LHCN-M2 (cell line): ENCODE measurements at regions not wholly inside any gene's neighbourhood (a gene's known extent, or its start where the extent isn't known, plus 50 kb on each side); places are given as distances from the start of the nearest gene placed in this dataset.
A peak's percentile ranks its signal among the peaks of the same experiment; 100 is the strongest.

ENCODE experiments used
- DNase-seq: peaks from one replicate; pipeline ENCODE4 v3.0.0-alpha.2; 2012; ENCODE audit warnings: low read depth

DNA sequence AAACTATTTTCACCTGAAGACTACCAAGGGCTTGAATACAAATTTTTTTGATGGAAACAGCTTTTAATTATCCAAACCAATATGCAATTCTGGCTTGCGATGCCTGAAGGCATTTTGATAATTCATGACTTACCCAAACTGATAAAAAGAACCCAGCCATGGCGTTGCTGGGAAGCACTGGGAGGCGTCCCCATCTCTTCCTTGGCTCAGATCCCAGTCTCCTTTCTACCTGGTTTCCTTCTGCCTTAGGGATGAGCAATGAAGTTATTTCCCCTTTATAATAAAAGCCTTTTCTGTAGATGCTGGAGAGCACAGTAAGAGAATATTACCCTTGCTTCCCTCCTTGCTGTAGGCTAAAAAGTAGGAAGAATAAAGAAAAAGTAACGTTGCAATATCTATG, 129.1 kb upstream of the ANK3 start:
- DNase-seq: no peak

GRCh38 chr10:60517805-60518204, 128.1 kb upstream of the ANK3 start:
- DNase-seq: no peak

DNA sequence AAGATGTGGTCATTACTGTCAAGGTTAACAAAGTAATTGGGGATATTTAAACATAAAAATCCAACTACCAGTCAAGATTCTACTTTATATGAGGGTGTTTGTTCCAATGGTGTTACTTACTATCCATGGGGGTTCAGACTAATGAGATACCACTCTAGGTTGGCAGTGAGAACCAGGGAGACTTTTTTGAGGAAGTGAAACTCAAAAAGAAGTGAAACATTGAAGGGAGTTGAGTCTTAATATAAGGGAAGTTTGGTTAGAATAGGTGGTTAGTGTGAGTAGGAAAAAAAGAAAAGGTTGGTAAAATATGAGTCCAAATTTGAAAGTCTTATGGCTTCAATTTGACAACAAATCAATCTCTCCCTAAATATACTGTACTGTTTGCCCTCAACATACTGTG, 123.6 kb upstream of the ANK3 start:
- DNase-seq: no peak

DNA sequence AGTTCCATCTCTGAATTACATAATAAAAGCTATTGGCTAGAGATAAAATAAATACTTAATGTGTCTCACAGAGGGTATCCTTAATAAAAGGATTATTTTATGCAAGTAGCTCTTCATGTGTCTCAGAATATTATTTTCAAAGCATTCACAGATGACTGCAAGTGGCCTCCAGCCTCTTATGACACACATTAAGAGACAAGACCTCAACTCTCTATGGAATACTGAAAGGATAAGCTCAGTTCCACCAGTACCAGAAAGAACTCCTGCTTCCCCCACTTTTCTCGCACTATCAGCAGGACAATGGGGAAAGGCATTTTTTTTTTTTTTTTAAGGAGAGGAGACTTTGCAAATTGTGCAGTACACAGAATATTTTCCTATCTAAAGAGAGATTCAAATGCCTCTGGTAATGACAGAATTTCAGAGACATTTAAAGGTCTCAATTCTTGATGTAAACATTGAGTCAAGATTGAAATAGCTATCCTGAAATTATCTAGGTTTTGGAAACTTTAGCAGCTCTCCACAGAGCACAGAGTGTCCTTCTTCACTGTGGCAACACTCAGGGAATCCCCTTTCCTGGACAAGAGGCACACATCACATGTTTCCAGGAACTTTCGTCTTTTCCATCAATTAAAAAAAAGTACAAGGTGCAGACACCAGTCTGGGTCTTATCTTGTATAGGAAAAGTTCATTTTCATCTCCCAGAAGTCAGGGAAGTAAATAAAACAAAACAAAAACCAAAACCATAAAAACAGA, 122.0 kb upstream of the ANK3 start:
- no peak for DNase-seq

DNA sequence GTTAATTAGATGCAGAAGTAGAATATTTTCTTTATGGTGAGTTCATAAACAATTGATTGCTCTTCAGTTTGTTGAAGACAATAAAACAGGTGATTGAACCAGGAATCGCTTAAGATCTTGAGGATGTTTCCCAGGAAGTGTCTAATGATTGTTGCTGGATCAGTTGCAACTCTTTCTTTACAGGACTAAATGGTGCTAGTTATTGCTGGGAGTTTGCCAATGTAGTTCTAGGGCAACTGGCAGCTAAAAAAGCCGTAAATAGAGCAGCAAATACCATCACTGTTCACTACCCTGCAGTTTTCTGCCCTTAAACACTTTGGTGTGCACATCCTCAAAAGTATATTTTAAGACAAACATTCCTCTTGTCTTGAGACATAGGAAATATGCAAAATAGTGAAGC, 119.2 kb upstream of the ANK3 start:
- no peak for DNase-seq

DNA sequence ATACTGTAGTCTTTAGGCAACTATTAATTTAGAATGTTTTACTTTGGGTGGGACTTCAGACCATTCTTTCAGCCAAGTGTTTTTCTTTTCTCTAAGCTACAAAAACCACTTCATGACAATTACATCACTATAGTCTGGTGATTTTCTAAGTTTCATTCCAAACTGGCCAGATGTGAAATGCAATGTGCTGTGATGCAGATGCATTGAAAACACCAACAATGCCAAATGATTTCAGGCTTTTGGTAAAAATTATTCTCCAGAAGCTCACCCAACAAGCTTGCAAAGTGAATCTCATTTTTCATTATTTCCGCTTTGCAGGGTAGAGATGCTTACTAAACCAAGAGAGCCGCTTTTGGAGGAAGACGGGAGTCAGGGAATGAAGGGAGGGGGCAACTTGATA, 118.4 kb upstream of the ANK3 start:
- no peak for DNase-seq

DNA sequence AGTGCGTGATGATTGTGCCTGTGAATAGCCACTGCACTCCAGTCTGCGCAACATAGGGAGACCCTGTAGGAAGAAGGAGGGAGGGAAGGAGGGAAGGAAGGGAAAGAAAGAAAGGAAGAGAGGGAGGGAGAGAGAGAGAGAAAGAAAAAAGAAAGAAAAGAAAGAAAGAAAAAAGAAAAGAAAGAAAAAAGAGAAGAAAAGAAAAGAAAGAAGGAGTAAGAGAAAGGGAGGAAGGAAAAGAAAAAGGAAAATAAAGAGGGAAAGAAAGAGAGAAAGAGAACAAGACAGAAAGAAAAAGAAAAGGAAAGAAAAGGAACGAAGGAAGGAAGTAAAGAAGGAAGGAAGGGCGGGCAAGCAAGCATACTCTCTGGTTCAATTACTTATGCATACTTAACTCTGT, 112.9 kb upstream of the ANK3 start:
- DNase-seq: no peak

GRCh38 chr10:60498985-60499384, 109.3 kb upstream of the ANK3 start:
- DNase-seq: no peak

DNA sequence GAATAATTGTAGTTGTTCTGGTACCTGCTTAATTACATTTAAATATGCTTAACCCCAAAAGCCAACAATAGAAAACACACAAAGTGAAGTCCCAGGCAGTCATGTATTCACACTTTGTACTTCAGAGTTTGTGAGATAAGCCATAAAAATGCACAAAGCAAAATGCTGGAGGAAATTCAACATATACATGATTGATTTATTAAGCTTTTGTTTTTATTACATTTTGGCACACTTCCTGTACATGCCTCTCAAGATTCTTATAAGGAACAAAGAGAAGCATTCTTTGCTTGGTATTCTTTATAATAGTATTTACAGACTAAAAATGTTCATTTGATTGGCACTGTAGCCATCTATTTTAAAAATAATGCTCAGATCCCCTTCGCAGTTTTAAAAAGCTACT, 107.7 kb upstream of the ANK3 start:
- DNase-seq: no peak

DNA sequence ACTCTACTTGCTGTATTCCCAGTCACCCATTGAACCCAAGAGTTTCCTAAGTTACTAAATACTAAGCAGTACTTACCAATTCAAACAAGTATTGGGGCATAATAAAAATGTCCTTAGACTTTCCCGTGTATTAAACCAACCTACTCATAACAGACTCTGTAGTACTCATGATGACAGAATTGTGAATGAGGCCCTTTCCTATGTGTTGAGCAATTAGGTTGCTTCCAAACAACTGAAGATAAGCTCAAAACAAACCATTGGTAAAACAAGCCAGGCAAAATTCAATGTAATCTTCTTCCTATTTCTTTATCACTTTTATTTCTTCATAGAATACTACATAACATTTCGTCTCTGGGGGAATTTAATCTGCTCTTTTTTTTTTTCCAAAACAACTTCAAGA, 106.5 kb upstream of the ANK3 start:
- no peak for DNase-seq

- peak; percentile 57 for DNase-seq
These were observed 105.8 kb upstream of the ANK3 start for GRCh38 chr10:60495338-60496055.

GRCh38 chr10:60494774-60495173, 105.1 kb upstream of the ANK3 start:
- DNase-seq: no peak

- DNase-seq: no peak
These were observed 101.5 kb upstream of the ANK3 start for GRCh38 chr10:60491162-60491561.

GRCh38 chr10:60490013-60490412, 100.3 kb upstream of the ANK3 start:
- no peak for DNase-seq

DNA sequence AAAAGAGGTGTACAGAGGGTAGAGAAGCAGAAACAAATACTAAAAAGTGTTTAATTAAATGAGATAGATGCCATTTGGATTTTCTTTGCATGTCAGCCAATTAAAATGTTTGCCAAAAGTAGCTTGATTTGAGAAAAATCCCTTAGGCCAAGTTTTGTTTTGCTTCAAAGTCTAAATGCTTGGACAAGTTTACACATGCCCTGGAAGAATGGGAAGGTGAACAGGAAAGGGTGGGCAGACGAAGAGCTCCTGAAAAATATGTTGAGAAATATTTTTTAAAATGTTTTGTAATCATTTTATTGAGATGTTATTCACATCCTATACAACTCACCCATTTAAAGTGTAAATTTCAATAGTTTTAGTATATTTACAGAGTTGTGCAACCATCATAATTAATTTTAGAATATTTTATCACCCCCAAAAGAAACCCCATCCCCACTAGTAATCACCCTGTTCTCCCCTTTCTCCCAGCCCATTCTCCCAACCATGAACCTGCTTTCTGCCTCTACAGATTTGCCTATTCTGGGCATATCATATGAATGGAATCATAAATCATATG, 98.5 kb upstream of the ANK3 start:
- DNase-seq: no peak

GRCh38 chr10:60487543-60487942, 97.9 kb upstream of the ANK3 start:
- no peak for DNase-seq

GRCh38 chr10:60485025-60485424, 95.3 kb upstream of the ANK3 start:
- DNase-seq: no peak

DNA sequence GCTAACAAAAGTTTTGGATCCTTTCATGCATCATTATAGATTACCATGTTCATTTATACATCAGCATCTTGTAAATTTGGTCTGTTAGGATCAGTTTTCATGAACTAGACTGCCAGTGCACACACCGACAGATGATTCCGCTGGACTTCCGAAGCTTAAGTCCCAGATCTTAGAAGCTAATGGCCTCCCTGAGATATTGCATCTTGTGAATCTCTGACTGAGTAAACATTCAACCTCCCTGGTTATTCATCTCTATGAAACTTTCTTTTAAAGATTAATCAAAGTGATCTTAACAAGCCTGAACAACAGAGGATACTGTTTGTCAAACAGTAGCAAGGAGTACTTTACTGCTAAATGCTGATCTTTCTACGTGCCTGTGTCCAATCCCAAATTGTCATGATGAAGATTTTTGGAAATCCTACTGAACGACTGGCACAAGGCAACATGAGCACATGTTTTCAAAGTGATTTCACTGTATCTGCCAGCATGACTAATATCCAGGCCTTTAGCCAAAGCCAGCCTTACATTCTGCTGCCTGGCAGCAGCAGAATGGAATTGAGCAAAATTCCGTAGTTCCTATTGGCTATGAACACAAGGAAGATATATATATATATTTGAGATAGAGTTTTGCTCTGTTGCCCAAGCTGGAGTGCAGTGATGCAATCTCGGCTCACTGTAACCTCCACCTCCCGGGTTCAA, 91.3 kb upstream of the ANK3 start:
- peak; percentile 91 for DNase-seq

- DNase-seq: peak; percentile 58
These were observed 89.8 kb upstream of the ANK3 start for GRCh38 chr10:60479305-60480020.

DNA sequence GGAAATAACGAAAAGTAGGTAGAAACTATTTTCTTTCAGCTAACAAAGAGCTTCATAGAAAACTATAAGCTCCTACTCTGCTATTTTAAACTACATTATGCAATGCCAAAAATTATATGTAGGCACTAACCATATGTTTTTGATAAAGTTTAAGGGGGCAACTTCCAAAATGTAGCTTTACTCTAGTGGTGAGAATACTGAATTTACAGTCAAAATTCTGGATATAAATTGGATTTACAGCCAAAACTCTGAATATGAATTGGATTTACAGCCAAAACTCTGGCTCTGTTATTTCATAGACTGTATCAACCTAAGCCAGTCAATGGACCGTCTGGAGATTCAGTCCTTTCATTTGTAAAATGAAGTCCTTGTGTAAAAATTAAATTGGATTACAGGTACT, 86.8 kb upstream of the ANK3 start:
- DNase-seq: no peak

DNA sequence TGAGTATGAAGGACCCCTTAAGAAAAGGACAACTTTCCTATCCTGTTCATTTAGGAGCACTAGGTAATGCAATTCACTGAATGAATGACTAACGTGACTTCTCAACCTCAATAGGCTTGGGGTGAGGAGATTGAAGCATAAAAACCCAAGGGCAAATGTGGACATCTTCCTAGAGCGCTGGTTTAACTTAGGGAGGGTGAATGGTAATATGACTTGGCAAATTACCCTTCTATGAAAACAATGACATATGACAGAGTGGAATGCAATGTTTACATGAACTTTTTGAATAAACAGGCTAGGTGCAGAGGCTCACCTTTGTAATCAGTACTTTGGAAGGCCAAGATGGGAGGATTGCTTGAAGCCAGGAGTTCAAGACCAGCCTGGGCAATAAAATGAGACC, 83.9 kb upstream of the ANK3 start:
- DNase-seq: no peak

GRCh38 chr10:60470091-60470490, 80.4 kb upstream of the ANK3 start:
- peak; percentile 76 for DNase-seq
